ENCODE measurements at regions not wholly inside any gene's neighbourhood (a gene's known extent, or its start where the extent isn't known, plus 50 kb on each side); places are given as distances from the start of the nearest gene placed in this dataset.

- ChIA-PET POLR2A (no interaction called here), CTCF (no interaction called here)
- H3K27ac Mint-ChIP-seq, result no peak overlapping the region
- ATAC-seq (no peak), DNase-seq (no peak)
- no peaks in the 10 kb centered on the region for H3K36me3 Mint-ChIP-seq (ENCODE audit: low read depth)
- peaks cover 6% of the 10 kb centered on the region for H3K4me1 Mint-ChIP-seq (ENCODE audit: low read depth)
- intact Hi-C loops (cut with micrococcal nuclease), result no loop called here
- TF ChIP-seq CTCF (IDR thresholded peaks at IDR 0.05), result no peak
- H3K27me3 Mint-ChIP-seq, result no peaks in the 10 kb centered on the region
- H3K9me3 Mint-ChIP-seq, result no peaks in the 10 kb centered on the region
- H3K4me3 Mint-ChIP-seq, result no peak overlapping the region
Observed at GRCh38 chr4:15325987-15326386, 101.8 kb upstream of the C1QTNF7 start.

DNA sequence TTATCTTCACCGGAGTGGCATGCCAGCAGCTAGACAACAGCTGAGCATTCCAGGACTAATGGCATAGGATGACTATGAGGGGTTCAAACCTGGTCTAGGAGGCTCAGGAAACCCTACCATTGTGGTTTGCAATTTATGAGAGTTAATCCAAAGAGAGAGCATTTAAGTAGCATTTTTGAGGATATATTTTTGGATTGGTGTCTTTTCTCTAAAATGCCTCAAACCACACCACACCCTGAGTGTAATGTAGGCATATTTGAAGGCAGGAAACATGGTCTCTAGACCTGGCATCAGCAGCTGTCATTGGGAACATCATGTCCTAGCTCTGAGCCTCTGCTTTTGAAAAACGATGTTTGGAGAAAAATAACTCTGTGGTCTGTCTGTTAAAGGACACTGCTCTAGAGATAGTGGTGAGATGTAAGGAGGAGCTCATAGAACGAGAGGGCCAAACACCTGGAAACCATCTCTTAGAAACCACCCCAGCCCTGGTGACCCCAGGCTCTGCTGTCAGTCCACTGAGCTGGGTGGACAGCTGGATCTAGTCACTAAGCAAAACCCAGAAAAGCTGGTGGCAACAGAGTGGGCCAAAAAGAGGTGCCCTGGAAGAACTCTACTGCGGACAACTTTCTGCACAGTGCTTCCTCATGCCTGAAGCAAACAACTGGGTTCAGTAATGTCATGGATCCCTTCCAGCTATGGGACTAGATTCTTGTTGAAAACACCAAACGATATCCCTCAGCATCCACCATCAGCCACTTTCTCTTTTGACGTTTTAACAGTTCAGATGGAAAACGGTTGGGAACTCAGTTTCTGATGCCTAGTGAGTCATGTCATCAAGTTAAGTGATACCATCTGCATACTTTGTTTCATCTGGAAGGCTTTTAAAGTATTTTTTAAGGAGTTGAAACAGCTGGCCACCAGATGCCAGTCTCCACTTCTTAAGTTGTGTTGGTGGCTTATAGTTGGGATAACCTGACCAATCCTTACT, 100.2 kb upstream of the C1QTNF7 start:
- no peak for ATAC-seq
- ChIA-PET POLR2A (no interaction called here), CTCF (interaction anchor here (0.9 to 1.3 kb wide), 2 partner anchors 13 to 69 kb away, joined by 3 to 5 read pairs; no protein-coding TSS in a partner anchor)
- Mint-ChIP-seq H3K4me3 (no peak overlapping the region), H3K27ac (no peak overlapping the region), H3K36me3 (ENCODE audit: low read depth) (no peaks in the 10 kb centered on the region), H3K27me3 (no peaks in the 10 kb centered on the region), H3K4me1 (ENCODE audit: low read depth) (peaks cover 6% of the 10 kb centered on the region), H3K9me3 (no peaks in the 10 kb centered on the region)
- no peak for TF ChIP-seq CTCF (IDR thresholded peaks at IDR 0.05)
- DNase-seq, result no peak
- intact Hi-C loops (cut with micrococcal nuclease), result no loop called here

- H3K27ac Mint-ChIP-seq, result no peak overlapping the region
- ChIA-PET CTCF (no interaction called here), POLR2A (no interaction called here)
- intact Hi-C loops (cut with micrococcal nuclease), result no loop called here
- H3K4me3 Mint-ChIP-seq, result no peak overlapping the region
- no peaks in the 10 kb centered on the region for H3K4me1 Mint-ChIP-seq (ENCODE audit: low read depth)
- TF ChIP-seq CTCF (IDR thresholded peaks at IDR 0.05), result no peak
- ATAC-seq (no peak), DNase-seq (no peak)
- no peaks in the 10 kb centered on the region for H3K36me3 Mint-ChIP-seq (ENCODE audit: low read depth)
- no peaks in the 10 kb centered on the region for H3K27me3 Mint-ChIP-seq
- no peaks in the 10 kb centered on the region for H3K9me3 Mint-ChIP-seq
Observed at GRCh38 chr4:15331930-15332329, 95.9 kb upstream of the C1QTNF7 start.

DNA sequence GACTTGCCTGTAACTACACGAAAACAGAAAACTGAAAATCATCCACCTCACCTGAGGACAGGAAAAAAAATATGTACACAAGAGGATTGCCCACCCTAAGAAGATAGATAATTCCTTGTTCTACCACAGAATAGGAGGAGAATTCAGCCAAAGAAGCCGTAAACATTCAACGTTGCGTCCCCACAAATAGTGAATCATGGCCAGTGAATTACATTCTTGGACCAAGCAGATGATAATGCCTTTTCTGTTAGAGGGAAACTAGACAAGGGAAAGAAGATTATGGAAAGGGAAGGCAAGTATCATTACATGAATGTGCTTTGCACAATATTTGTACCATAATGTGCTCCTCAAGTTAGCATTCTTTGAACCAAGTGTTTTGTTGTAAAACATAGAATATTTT, 95.5 kb upstream of the C1QTNF7 start:
- no peak for TF ChIP-seq CTCF (IDR thresholded peaks at IDR 0.05)
- Mint-ChIP-seq H3K4me1 (ENCODE audit: low read depth) (no peaks in the 10 kb centered on the region), H3K27ac (no peak overlapping the region), H3K27me3 (no peaks in the 10 kb centered on the region), H3K4me3 (no peak overlapping the region), H3K36me3 (ENCODE audit: low read depth) (no peaks in the 10 kb centered on the region), H3K9me3 (no peaks in the 10 kb centered on the region)
- no peak for ATAC-seq
- ChIA-PET POLR2A (no interaction called here), CTCF (no interaction called here)
- no peak for DNase-seq
- intact Hi-C loops (cut with micrococcal nuclease), result no loop called here
